B cell (primary cell): ENCODE measurements at regions not wholly inside any gene's neighbourhood (a gene's known extent, or its start where the extent isn't known, plus 50 kb on each side); places are given as distances from the start of the nearest gene placed in this dataset.

Experiments
- EZH2 ChIP-seq: IDR thresholded peaks from 2 replicates; pipeline ENCODE4 v1.6.1; 2012; ENCODE audit warnings: borderline replicate concordance, low read depth, mild to moderate bottlenecking, moderate library complexity, low read length; ENCODE audit not compliant: insufficient read depth, poor library complexity, severe bottlenecking
- TF ChIP-seq, protein P1 (sequence below): fragments of 200-600 bp; IDR thresholded peaks from one replicate; pipeline ENCODE4 v1.8.0; 2022; ENCODE audit warnings: antibody characterized with exemption, mild to moderate bottlenecking

DNA sequence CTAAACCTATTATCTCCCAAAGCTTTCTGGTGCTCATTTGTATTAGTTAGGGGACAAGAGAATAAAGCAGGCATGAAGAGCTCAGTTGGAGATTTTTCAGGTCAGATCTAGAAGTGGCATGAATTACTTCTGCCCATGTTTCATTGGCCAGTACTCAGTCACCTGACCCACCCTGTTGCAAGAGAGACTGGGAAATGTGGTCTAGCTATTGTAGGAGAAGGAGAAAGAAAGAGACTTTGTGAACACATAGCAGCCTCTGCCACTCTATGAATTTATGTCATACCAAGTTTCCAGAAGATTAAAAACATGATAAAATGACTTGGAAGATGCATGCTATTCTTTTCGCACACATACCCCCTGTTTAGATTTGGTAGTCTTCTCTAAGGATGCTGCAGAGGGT is 302.3 kb upstream of the RUNX1 start:
- TF ChIP-seq, protein P1, sequence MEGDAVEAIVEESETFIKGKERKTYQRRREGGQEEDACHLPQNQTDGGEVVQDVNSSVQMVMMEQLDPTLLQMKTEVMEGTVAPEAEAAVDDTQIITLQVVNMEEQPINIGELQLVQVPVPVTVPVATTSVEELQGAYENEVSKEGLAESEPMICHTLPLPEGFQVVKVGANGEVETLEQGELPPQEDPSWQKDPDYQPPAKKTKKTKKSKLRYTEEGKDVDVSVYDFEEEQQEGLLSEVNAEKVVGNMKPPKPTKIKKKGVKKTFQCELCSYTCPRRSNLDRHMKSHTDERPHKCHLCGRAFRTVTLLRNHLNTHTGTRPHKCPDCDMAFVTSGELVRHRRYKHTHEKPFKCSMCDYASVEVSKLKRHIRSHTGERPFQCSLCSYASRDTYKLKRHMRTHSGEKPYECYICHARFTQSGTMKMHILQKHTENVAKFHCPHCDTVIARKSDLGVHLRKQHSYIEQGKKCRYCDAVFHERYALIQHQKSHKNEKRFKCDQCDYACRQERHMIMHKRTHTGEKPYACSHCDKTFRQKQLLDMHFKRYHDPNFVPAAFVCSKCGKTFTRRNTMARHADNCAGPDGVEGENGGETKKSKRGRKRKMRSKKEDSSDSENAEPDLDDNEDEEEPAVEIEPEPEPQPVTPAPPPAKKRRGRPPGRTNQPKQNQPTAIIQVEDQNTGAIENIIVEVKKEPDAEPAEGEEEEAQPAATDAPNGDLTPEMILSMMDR, result no peak
- TF ChIP-seq EZH2, result no peak
